SKM-1 treated with dmso at 0.1 percent for 144 hours (cell line): ENCODE measurements at regions not wholly inside any gene's neighbourhood (a gene's known extent, or its start where the extent isn't known, plus 50 kb on each side); places are given as distances from the start of the nearest gene placed in this dataset.
"Not testable (repeated sequence)": the region's sequence is repeated elsewhere in the genome, so short reads cannot be mapped to it uniquely, and the experiment has no call there.

Source experiments
- DNase-seq: peaks from one replicate; lab custom pipeline; 2025; ENCODE audit not compliant: unreplicated experiment; lab: John Stamatoyannopoulos, UW

DNA sequence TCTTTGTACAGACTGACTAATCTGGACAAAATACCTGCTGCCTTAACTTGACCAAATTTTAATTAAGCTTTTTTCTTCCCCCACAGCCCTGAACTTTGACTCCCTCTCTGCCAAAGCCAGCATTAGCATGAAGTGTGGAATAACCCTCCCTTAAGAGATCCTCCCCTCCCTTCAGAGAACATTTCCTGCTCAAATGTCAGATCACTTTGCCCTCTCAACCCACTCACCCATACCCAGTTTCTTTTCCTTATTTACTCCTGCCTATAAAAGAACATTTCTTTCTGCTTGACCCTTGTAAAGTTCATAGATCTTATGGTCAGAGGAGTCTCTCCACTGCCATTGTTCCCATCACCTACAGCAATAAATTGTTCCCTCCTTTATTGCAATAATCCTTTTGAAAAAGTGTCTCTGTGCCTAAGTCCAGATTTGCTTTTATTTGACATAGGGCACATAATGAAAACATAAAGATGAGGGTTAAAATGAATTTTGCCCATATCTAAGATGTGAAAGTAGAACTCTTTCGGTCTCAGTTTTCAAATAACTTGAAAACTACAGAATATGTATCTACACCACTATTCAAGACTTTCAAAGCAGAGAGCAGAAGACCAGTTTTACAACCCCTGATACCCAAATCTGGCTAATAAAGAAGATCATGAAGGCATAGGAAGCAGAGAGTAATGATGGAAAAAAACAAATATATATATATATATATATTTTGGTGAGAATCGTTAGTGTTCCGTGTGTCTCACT, 289.7 kb upstream of the ANXA10 start:
- DNase-seq: no peak

DNA sequence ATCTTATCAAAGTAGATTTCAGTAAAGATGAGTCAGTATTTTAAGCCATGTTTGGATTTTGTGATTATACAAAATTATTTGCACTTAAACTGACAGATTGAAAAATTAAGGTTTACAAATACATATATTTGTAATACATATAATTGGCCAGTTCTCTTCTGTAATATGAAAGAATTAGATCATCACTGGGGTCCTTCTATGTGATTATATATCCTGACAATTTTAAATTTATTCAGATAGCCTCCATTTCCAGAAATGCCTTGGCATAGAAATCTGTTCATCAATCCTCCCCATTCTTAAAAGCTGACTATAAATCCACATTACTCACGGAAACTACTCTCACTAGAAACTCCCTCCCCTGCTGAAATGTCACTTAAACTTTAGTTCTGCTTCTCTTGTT, 280.4 kb upstream of the ANXA10 start:
- no peak for DNase-seq

DNA sequence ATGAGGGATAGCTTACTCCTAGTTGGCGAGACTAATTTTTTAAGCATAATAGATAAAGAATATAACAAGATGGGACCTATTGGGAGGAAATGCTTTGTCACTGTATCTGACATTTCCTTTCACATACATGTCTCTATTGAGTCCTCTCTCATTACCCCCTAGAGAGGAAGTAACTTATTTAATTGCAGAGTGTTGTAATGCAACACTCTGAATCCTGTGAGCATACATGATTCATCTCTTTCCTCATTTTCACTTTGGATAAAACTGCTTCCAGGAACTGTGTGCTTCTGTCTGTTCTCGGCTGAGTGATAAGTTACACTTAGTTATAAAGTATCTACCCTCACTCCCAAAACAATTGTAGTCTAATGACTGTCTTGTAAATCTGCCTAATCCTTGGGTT, 266.1 kb upstream of the ANXA10 start:
- DNase-seq: peak; percentile 30

DNA sequence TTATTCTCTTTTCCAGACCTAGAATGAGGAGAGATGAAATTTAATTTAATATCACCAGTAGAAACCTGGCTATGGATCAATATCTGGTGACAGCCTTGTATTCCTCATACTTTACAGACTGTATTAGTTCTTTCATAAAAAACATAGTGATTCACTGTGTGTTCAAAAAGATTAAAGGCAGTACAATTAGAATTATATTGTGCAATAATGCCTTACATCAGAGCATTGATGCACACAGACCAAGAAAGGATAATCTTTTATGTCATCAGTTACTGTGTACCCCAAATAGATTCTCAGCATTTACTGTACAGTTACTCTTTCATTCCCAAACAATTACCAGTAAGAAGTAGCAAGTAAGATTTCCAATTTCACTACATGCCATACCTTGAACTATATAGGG, 260.5 kb upstream of the ANXA10 start:
- no peak for DNase-seq

DNA sequence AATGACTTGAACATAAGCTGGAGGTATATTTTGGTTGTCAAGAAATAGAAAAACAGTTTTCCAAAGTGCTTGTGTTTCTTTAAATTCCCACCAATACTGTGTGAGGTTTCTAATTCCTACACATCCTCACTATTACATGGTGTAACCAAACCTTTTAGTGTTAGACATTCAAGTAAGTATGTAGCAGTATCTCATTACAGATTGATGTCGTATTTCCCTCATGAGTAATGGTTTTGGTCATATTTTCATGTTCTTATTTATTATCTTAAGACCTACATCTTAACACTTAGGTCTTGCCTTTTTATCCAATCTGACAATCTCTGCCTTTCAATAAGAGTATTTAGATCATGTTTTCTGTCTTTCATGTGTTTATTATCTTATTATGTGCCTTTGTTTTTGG, 253.7 kb upstream of the ANXA10 start:
- DNase-seq: no peak

DNA sequence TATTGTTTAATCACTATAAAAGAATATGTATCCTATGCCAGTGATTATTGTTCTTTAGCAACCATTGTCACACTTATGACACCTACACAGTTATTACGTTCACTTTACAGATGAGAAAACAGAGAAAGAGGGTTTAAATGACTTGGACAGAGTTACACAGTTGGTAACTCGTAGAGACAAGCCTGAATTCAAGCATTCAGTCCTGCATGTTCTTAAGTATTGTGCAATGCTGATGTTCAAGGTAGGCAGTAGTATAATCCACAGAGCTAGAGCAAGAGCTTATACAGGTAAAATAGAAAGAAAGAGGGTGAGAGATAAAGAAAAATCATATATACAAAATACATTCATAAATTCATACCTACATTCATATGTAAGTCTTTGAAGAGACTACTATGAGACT, 249.8 kb upstream of the ANXA10 start:
- no peak for DNase-seq

DNA sequence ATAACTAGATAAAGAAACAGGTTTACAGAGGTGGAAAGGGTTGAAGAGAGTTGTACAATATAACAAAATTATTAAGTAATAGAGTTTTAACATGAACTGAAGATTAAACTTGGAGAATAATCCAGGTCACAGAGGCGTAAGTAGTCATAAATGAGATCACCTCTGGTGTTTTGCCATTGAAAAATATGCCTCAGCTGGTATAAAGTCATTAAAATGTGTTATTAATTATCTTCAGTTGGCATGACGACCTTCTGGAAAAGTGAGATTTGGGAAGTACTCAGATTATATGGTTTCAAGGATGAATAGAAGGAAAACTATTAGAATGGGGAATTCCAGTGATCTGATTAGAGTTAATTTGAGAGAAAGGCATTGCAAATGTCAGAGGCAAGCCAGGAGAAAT, 237.5 kb upstream of the ANXA10 start:
- no peak for DNase-seq

DNA sequence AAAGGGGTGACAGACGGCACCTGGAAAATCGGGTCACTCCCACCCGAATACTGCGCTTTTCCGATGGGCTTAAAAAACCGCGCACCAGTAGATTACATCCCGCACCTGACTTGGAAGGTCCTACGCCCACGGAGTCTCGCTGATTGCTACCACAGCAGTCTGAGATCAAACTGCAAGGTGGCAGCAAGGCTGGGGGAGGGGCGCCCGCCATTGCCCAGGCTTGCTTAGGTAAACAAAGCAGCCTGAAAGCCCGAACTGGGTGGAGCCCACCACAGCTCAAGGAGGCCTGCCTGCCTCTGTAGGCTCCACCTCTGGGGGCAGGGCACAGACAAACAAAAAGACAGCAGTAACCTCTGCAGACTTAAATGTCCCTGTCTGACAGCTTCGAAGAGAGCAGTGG, 234.2 kb upstream of the ANXA10 start:
- not testable (repeated sequence) for DNase-seq

DNA sequence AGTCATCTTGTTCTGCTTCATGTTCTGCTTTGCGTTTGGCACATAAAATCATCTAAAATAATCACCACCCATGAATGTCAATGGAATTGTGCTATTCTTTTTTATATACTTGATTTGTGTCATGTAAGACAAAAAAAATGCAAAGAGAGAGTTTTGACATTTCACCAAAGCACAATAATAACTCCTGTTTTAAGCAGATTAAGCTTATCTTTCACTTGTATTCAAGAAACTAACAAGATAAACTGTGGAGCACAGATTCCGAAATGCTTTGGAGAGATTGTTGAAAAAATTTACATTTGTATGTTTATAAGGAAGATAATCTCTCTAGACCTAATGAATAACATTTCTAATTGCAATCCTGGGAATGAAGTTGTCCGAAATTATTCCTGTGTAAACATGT, 225.1 kb upstream of the ANXA10 start:
- DNase-seq: no peak

DNA sequence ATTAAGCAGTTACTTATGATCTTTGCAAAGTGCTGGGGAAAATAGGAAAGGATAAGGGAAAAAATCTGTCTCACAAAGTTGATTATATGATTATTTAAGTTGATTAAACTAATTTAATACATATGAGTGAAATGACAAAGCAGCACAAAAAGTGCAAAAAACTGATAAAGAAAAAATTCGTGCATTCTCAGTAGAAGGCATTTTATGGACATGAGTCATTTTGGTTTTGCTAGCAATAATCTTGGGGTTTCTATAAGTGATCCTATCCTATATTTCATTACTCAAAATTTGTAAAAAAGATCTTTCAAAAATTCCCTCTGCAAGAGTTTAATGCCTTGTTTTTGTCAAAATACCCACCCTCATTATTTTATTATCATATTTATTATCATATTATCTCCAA, 224.2 kb upstream of the ANXA10 start:
- DNase-seq: no peak

DNA sequence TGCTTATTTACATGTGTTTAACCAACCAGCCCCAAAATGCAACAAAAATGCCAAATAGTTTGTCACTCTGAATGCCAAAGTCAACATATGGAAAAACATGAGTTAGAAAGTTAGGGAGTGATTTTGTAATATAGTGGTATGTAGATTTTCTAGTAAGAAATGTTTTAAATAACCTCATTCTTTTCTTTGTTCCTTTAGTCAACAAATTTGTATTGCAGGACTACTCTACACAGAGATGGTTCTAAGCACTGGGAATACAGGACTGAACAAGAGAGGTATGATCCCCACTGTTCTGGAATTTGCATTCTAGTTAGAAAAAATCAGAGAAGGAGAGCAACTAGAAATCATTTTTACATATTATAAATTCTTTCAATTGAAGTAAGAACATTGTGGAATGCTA, 218.8 kb upstream of the ANXA10 start:
- DNase-seq: no peak

DNA sequence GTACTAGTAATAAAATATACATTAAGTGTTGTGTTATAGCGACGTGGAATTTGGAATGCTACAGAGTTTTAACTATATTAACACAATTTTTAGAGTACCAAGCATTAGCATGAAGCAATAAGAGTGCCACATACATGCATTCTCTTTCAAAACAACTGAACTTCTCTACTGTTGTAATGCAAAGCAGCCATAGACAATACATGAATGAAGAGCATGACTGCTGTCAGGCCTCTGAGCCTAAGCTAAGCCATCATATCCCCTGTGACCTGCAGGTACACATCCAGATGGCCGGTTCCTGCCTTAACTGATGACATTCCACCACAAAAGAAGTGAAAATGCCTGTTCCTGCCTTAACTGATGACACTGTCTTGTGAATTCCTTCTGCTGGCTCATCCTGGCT, 216.2 kb upstream of the ANXA10 start:
- not testable (repeated sequence) for DNase-seq

DNA sequence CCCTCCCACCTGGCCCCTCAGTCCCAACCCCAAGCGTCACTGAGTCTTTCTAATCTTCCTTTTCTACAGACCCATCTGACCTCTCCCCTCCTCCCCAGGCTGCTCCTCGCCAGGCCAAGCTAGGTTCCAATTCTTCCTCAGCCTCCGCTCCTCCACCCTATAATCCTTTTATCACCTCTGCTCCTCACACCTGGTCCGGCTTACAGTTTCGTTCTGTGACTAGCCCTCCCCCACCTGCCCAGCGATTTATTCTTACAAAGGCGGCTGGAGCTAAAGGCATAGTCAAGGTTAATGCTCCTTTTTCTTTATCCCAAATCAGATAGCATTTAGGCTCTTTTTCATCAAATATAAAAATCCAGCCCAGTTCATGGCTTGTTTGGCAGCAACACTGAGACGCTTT, 214.5 kb upstream of the ANXA10 start:
- not testable (repeated sequence) for DNase-seq

DNA sequence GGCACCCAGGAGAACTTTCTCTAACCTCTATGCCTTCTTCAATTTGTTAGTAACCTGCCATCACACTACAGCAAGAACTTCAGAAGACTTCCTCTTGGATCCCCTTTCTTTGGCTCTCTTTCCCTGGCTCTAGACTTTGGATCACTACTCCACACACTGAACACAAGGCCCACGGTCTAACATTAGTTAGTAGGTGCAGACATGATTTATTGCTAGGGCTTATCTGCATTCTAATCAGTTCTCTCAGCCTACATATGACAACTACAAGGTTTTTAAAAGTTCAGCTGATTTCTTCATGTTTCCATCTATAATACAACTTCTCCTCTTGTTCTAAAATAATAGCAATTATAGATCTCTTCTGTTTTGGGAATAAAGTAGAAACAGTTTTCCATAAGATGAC, 209.1 kb upstream of the ANXA10 start:
- no peak for DNase-seq

DNA sequence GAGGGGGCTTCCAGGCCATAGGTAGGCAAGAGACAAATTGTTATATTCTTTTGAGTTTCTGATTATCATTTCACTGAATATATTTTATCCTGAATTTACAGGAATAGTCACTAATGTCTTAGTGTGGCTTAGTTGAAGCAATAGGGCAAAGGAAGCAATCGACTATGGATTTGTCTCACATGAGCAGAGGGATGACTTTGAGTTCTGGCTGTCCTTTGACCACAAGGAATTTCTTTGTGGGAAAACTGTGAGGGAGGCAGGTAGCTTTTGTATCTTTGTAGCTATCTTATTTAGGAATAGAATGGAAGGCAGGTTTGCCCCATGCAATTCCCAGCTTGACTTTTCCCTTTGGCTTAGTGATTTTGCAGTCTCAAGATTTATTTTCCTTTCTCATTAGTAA, 207.3 kb upstream of the ANXA10 start:
- DNase-seq: no peak

DNA sequence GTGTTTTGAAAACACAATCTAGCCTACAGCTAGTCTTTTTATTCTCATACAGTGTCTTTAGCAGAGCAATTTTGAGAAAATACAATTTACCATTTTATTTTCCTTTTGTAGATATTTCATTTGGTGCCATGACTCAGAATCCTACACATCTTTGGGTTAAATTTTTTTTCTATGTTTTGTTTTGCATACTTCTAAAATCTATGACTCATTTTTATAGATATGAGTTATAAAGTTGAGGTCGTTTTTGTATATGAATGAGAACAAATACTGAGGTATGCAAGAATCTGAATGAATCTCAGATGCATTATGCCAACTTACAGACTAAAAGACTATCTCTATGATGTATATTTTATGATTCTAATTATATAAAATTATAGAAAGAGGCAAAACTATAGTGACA, 206.5 kb upstream of the ANXA10 start:
- no peak for DNase-seq

DNA sequence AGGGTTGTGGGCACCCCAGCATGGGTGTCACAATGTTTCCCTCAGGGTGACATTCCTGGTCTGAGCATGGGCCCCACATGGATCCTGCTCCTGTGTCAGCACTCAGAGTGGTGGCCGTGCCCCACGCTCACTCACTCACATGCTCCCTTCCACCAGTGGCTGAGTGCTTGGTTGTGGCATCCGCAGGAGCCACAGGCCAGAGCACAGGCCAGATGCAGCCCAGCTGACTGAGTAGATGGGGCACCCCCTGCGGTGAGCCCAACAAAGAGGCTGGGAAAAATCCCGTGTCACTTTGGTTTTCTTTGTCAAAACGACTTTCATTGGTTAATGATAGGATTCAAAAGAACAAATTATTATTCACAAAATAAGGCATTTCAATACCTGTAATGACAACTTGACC, 204.6 kb upstream of the ANXA10 start:
- no peak for DNase-seq

DNA sequence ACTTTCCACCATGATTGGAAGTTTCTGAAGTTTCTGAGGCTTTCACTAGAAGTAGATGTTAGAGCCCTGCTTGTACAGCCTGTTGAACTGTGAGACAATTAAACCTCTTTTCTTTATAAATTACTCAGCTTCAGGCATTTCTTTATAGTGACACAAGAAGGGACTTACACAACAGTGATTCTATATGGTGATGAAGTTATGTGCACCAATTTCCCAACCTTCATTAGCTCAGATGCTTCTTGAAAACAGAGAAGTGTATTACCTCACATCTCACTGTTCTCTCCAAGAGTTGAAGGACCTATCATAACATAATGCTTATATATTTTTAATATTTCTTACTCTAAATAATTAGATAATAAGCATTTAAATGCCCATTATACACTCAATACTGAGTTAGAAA, 202.1 kb upstream of the ANXA10 start:
- DNase-seq: no peak

DNA sequence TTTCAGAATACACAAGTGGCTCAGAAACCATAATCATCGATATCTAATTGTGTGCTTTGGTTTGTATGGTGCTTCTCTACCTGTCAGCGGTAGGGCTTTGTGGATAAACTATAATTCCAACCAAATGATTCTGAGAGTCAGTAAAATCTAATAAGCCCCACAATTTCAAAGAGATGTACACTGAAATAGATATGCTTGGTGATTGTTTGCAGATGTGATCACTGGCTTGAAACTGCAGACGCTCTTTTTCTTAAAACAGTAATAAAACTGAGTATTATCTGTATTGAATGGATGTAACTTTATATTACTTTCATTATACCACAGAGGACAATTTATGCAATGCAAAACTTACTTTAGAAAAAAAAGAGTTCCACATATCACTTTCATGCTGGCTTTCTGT, 198.8 kb upstream of the ANXA10 start:
- no peak for DNase-seq

DNA sequence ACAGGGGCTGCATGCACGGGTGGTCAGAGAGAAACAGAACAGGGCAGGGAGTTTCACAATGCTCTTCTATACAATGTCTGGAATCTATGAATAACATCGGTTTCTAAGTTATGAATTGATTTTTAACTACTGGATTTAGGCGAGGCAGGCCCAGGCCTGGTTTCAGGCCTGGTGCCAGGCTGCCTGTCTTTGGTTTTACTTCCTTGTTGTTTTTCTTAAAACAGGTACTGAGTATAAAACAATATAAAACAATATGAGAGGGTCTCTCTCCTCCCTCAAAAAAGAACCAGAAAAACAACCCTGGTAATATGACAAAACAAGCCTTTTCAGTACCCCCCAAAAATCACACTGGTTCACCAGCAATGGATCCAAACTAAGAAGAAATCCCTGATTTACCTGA, 196.1 kb upstream of the ANXA10 start:
- not testable (repeated sequence) for DNase-seq

DNA sequence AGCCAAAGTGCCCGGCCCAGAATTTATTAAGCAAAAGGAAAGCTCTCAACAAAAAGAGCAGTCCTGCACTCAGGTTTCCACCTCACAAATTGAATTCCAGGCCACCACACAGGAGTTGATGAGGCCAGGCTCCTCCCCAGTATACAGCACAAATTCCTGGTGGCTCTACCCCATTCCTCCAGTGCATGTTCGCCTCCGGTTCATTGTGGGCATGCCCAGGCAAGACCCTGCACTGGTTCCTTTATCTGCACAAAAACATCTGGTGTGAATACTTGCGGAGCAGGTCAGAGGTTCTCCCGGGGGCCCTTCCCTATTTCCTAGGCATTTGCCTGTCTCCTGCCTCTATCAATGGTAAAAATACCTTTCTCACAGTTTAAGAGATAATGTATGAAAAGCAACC, 195.2 kb upstream of the ANXA10 start:
- no peak for DNase-seq

DNA sequence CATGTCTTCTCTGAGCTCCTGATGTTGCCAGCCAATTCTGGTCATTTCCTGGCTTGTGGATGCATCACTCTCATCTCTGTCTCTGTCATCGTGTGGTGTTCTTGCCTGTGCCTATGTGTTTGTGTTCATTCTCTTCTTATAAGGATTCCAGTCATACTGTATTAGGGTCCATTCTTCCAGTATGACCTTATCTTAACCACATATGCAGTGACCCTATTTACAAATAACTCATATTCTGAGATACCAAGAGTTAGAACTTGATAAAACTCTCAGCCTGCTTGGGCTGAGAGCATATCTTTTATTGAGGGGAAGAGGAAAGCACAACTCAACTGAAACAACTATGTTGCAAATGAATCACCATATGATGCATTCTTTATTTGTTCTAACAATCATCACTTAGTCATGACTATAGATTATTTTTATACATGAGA, 189.0 kb upstream of the ANXA10 start:
- DNase-seq: no peak

DNA sequence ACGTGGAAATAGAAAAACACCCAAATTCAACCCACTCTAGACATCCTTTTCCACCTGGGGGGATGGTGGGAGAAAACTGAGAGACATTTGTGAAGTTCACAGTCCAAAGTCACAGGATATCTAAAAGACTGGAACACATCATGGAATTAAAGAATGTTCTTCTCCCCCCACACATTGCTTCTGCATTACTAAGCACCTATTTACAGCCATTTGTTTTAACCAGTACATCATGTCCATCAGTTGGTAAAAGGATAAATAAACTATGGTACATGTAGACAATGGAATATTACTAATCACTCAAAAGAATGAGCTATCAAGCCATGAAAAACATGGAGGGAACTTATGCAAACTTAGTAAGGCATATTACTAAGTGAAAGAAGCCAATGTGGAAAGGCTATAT, 185.5 kb upstream of the ANXA10 start:
- DNase-seq: no peak
